Upper lobe of left lung (tissue), 6 donors: ENCODE measurements at regions not wholly inside any gene's neighbourhood (a gene's known extent, or its start where the extent isn't known, plus 50 kb on each side); places are given as distances from the start of the nearest gene placed in this dataset.

Source experiments
- ATAC-seq, 2 donors: fragments of 200-7000 bp; cut with Tn5 transposase; one replicate each; pipeline ENCODE4 v1.9.1; 2022; ENCODE audit warnings: mild to moderate bottlenecking in 2 of 2, moderate library complexity in 2 of 2; ENCODE audit not compliant: low FRiP score in 2 of 2
- DNase-seq, 2 donors: peaks; one replicate each; pipeline ENCODE4 v3.0.0-alpha.2; 2019 to 2020
- H3K27ac ChIP-seq, 4 donors: fragments of 200-600 bp; sonication (generic); one replicate each; pipeline ENCODE4 v1.5.1; 2016 to 2019
- H3K27me3 ChIP-seq, 4 donors: fragments of 200-600 bp; sonication (generic); one replicate each; pipeline ENCODE4 v1.5.1; 2017 to 2019
- H3K36me3 ChIP-seq, 4 donors: fragments of 200-600 bp; sonication (generic); one replicate each; pipeline ENCODE4 v1.5.1; 2016 to 2019
- H3K4me1 ChIP-seq, 4 donors: fragments of 200-600 bp; sonication (generic); one replicate each; pipeline ENCODE4 v1.5.1; 2018 to 2019
- H3K4me3 ChIP-seq, 4 donors: fragments of 200-600 bp; sonication (generic); one replicate each; pipeline ENCODE4 v1.5.1; 2017 to 2019; ENCODE audit warnings: mild to moderate bottlenecking in 2 of 4, moderate library complexity in 1 of 4
- H3K9me3 ChIP-seq, 4 donors: fragments of 200-600 bp; sonication (generic); one replicate each; pipeline ENCODE4 v1.5.1; 2018 to 2019
- EP300 ChIP-seq, 4 donors: sonication (generic); formaldehyde crosslinking; IDR thresholded peaks; one replicate each; pipeline ENCODE4 v1.5.1; 2017; ENCODE audit warnings: antibody characterized with exemption in 4 of 4, control low read depth in 2 of 4
- POLR2A ChIP-seq, 4 donors: fragments of 450-650 bp; IDR thresholded peaks; one replicate each; pipeline ENCODE4 v1.5.1; 2016 to 2017; ENCODE audit warnings: antibody characterized with exemption in 4 of 4, mild to moderate bottlenecking in 2 of 4
- POLR2AphosphoS5 ChIP-seq, 2 donors: sonication (generic); formaldehyde crosslinking; IDR thresholded peaks; one replicate each; pipeline ENCODE4 v1.5.1; 2017; ENCODE audit warnings: antibody characterized with exemption in 2 of 2
- WGBS, 2 donors: methylation state at CpG; one replicate each; pipeline ENCODE4 v1.1.5; 2017 to 2018; 5-methylcytosine and 5-hydroxymethylcytosine counted together
- TF ChIP-seq, protein P1 (sequence below), 6 experiments: fragments of 450-650 bp in 4 of 6; fragments of 200-600 bp in 2 of 6; sonication (generic) in 2 of 6; IDR thresholded peaks; one replicate each; pipeline ENCODE4 v1.5.1; 2016 to 2019; ENCODE audit warnings: antibody characterized with exemption in 6 of 6
- donor health status: DM: no; HTN: no; CAD: no; lungs with moderate emphysema.
- donor health status: DM: no; HTN: yes; CAD: no; lungs with severe emphysema.

DNA sequence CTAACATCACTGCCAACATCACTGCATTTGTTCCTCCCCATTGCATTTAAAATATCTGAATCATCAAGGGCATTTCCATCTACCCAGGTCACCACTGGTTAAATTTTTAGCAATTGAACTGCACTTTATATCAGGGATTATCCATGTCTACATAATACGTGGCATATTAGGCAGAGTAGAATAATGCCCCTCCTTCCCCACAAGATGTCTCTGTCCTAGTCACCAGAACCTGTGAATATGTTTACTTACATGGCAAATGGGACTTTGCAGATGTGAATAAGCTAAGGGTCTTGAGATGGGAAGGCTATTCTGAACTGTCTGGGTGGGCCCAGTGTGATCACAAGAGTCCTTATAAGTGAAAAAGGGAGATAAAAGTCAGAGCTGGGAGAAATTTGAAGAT, 181.7 kb upstream of the ARID2 start:
- TF ChIP-seq POLR2A (IDR thresholded peaks at IDR 0.05): no peak
- TF ChIP-seq POLR2AphosphoS5 (IDR thresholded peaks at IDR 0.05): no peak
- TF ChIP-seq EP300 (IDR thresholded peaks at IDR 0.05): no peak
- TF ChIP-seq, protein P1, sequence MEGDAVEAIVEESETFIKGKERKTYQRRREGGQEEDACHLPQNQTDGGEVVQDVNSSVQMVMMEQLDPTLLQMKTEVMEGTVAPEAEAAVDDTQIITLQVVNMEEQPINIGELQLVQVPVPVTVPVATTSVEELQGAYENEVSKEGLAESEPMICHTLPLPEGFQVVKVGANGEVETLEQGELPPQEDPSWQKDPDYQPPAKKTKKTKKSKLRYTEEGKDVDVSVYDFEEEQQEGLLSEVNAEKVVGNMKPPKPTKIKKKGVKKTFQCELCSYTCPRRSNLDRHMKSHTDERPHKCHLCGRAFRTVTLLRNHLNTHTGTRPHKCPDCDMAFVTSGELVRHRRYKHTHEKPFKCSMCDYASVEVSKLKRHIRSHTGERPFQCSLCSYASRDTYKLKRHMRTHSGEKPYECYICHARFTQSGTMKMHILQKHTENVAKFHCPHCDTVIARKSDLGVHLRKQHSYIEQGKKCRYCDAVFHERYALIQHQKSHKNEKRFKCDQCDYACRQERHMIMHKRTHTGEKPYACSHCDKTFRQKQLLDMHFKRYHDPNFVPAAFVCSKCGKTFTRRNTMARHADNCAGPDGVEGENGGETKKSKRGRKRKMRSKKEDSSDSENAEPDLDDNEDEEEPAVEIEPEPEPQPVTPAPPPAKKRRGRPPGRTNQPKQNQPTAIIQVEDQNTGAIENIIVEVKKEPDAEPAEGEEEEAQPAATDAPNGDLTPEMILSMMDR (IDR thresholded peaks at IDR 0.05): no peak

DNA sequence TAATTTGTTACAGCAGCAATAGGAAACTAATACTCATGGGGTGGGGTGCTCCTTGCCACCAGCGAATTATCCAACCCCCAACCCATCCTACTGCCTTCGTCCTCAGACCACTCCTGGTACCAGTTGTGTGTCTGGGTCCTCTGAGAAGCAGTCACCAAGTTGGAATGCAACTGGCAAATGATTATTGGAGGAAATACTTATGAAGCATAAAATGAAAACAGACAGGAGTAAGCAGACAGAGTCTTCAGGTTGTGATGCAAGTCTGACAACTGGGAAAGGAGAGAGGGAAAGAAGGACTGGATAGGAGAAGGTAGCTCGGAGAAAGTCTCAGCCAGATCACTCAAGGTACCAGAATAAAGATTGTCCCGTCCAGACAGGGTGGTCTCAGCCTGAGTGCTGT, 181.1 kb upstream of the ARID2 start:
- Histone ChIP-seq H3K4me1 (peaks cover 0 to 2% (median 0%) of the 10 kb centered on the region in 4 donors), H3K4me3 (no peak overlapping the region), H3K27me3 (no peaks in the 10 kb centered on the region), H3K9me3 (no peaks in the 10 kb centered on the region), H3K27ac (no peak overlapping the region), H3K36me3 (no peaks in the 10 kb centered on the region)
- DNase-seq (no peak), ATAC-seq (no peak)
- no peak for TF ChIP-seq EP300 (IDR thresholded peaks at IDR 0.05)
- no peak for TF ChIP-seq POLR2A (IDR thresholded peaks at IDR 0.05)
- TF ChIP-seq, protein P1 (IDR thresholded peaks at IDR 0.05): no peak
- no peak for TF ChIP-seq POLR2AphosphoS5 (IDR thresholded peaks at IDR 0.05)
- WGBS, 2 donors: 62 to 83% methylated on average over 4 of the region's 4 CpGs

More for the DNA sequence above, 181.7 kb upstream of the ARID2 start:
- Histone ChIP-seq H3K4me1 (peaks cover 0 to 2% (median 0%) of the 10 kb centered on the region in 4 donors), H3K27ac (no peak overlapping the region), H3K36me3 (no peaks in the 10 kb centered on the region), H3K4me3 (no peak overlapping the region), H3K9me3 (no peaks in the 10 kb centered on the region), H3K27me3 (no peaks in the 10 kb centered on the region)
- WGBS, 2 donors: 34 to 78% methylated on average over 1 of the region's 1 CpG
- no peak for DNase-seq
- ATAC-seq: no peak

DNA sequence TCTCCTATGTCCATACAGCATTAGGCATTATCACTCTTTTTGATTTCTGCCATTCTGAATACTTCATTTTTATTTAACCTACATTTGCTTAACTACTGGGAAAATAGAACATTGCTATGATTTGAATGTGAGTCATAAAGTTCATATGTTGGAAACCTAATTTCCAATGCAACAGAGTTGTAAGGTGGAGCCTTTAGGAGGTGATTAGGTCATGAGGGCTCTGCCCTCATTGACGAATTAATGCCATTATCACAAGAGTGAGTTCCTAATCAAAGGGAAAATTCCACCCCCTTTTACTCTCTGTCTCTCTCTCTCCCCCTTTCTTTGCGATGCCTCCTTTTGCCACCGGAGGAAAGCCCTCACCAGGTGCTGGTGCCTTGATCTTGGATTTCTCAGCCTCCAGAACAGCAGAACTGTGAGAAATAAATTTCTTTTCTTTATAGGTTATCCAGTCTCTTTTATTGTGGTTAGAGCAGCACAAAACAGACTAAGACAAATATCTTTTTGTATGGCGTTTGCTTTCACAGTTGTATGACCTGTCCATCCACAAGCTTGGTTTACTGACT, 180.1 kb upstream of the ARID2 start:
- H3K27me3 ChIP-seq: no peaks in the 10 kb centered on the region
- H3K9me3 ChIP-seq: no peaks in the 10 kb centered on the region
- no peak overlapping the region for H3K4me3 ChIP-seq
- ATAC-seq: no peak
- no peak for DNase-seq
- no peaks in the 10 kb centered on the region for H3K36me3 ChIP-seq
- H3K4me1 ChIP-seq: no peaks in the 10 kb centered on the region
- H3K27ac ChIP-seq: no peak overlapping the region
- TF ChIP-seq, protein P1 (IDR thresholded peaks at IDR 0.05): no peak
- no peak for TF ChIP-seq POLR2AphosphoS5 (IDR thresholded peaks at IDR 0.05)
- TF ChIP-seq EP300 (IDR thresholded peaks at IDR 0.05): no peak
- TF ChIP-seq POLR2A (IDR thresholded peaks at IDR 0.05): no peak
- WGBS, 2 donors: 83 to 87% methylated on average over 4 of the region's 4 CpGs

DNA sequence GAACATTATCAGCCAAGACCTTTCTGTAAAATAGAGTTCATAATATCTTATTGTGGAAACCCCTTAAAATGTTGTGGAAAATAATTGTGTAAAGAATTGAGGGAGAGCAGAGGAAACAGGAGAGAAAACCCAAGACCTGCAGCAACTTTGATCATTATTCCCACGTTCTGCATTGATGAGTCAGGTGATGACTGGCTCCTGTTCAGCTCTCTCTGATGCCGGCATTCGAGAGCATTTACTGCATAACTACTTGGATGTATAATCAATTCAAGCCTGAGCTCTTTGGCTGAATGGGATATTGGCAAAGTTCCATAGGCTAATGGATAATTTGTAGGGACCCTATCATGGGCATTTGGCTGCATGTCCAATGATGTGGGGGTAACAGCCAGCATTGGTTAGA, 176.3 kb upstream of the ARID2 start:
- ATAC-seq (no peak), DNase-seq (no peak)
- 91 to 93% methylated on average over 3 of the region's 3 CpGs for WGBS, 2 donors
- Histone ChIP-seq H3K4me3 (no peak overlapping the region), H3K9me3 (no peaks in the 10 kb centered on the region), H3K36me3 (no peaks in the 10 kb centered on the region), H3K27ac (no peak overlapping the region), H3K4me1 (no peaks in the 10 kb centered on the region), H3K27me3 (no peaks in the 10 kb centered on the region)
- TF ChIP-seq POLR2AphosphoS5 (IDR thresholded peaks at IDR 0.05) (no peak), POLR2A (IDR thresholded peaks at IDR 0.05) (no peak), EP300 (IDR thresholded peaks at IDR 0.05) (no peak)
- TF ChIP-seq, protein P1 (IDR thresholded peaks at IDR 0.05): no peak

DNA sequence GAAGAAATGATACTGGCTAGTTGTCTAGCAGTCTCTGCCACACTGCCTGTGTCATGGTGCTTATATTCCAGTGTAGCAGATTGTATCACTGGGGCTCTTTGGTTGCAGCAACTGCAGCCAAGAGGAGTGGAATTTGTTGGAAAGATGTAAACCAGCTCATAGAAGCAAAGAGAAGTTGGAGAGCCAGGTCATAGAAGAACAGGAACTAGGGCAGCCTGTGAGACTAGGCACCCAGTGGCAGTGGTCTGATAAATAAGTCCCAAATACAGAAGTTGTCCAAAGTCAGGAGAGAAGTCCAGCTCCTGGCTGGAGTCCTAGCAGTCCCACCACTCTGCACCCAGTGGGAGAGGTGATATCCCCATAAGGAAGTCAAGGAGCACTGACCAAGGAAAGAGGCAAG, 172.5 kb upstream of the ARID2 start:
- Histone ChIP-seq H3K9me3 (no peaks in the 10 kb centered on the region), H3K27me3 (no peaks in the 10 kb centered on the region), H3K4me1 (no peaks in the 10 kb centered on the region), H3K27ac (no peak overlapping the region), H3K36me3 (no peaks in the 10 kb centered on the region), H3K4me3 (no peak overlapping the region)
- peak in 1 of 2 donors; percentile 35 for DNase-seq
- ATAC-seq: peak; percentile 30 to 50
- TF ChIP-seq POLR2A (IDR thresholded peaks at IDR 0.05): no peak
- TF ChIP-seq EP300 (IDR thresholded peaks at IDR 0.05): no peak
- TF ChIP-seq POLR2AphosphoS5 (IDR thresholded peaks at IDR 0.05): no peak
- TF ChIP-seq, protein P1 (IDR thresholded peaks at IDR 0.05): no peak
